HL-60 (cell line): ENCODE measurements at regions not wholly inside any gene's neighbourhood (a gene's known extent, or its start where the extent isn't known, plus 50 kb on each side); places are given as distances from the start of the nearest gene placed in this dataset.

Experiments used
- DNase-seq, 2 experiments: peaks; one replicate each; pipeline ENCODE4 v3.0.0-alpha.2; 2010 to 2020; ENCODE audit warnings: low read depth in 1 of 2, low spot score in 1 of 2
- H3K27ac ChIP-seq: fragments of 250-450 bp; sonication (Bioruptor Pico); replicated peaks from 2 replicates; pipeline ENCODE4 v1.5.1; 2020; ENCODE audit warnings: mild to moderate bottlenecking, moderate library complexity
- H3K27me3 ChIP-seq: fragments of 250-450 bp; sonication (Bioruptor Pico); 2 replicates; pipeline ENCODE4 v1.5.1; 2021; ENCODE audit warnings: mild to moderate bottlenecking, moderate library complexity; ENCODE audit not compliant: insufficient read depth, poor library complexity, severe bottlenecking
- H3K4me3 ChIP-seq: replicated peaks from 2 replicates; pipeline ENCODE4 v1.5.1; 2011; ENCODE audit warnings: mild to moderate bottlenecking, control low read depth, low read length; ENCODE audit not compliant: insufficient read depth
- GABPA ChIP-seq: IDR thresholded peaks from 2 replicates; pipeline ENCODE4 v1.6.1; 2012; ENCODE audit warnings: low read depth
- POLR2AphosphoS5 ChIP-seq: IDR thresholded peaks from 2 replicates; pipeline ENCODE4 v1.6.1; 2012; ENCODE audit warnings: low read depth
- SPI1 ChIP-seq: IDR thresholded peaks from 2 replicates; pipeline ENCODE4 v1.6.1; 2012; ENCODE audit warnings: low read depth, mild to moderate bottlenecking, borderline replicate concordance
- TF ChIP-seq, protein P1 (sequence below): IDR thresholded peaks from 2 replicates; pipeline ENCODE4 v1.6.1; 2012; ENCODE audit warnings: low read depth; ENCODE audit not compliant: insufficient replicate concordance
- TF ChIP-seq, protein P2 (sequence below): IDR thresholded peaks from one replicate; pipeline ENCODE4 v1.5.1; 2011; ENCODE audit warnings: low read length, control low read depth, inconsistent platforms; ENCODE audit not compliant: insufficient read depth

GRCh38 chr2:183229386-183229785 is 105.1 kb downstream of the NUP35 start:
- DNase-seq = no peak
- no peak overlapping the region for H3K27ac ChIP-seq
- no peak for TF ChIP-seq POLR2AphosphoS5
- no peak for TF ChIP-seq GABPA
- no peak for TF ChIP-seq SPI1

DNA sequence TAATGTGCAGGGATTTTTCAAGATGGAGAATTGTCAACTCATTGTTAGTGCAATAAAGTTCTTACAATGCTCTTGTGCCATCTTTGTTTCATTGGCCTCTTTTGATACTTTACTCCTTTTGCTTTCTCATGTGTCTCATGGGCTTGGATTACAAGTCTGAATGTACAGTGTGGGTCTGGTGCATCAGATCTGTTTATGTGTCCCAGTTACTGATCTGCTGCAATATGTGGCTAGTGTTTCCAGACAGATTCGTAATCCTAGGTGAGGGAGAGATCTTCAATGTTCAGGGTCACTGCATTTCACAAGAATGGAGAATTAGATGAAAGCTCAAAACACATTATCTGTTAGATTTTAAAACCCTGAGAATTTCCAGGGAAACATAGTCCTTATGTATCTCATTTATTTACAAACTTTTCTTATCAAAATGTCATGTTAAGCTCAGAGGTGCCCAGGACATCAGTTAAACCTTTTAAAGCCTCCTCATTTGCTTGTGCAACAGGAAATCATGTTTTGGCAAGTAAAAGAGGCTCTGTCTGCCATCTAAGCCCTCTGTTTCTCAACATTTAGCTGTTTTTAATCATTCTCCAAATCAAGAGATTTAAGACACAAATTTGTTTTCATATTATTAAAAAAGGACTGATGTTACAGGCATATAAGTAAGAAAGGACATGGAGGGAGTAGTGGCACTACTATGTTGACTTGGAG is 108.1 kb downstream of the NUP35 start:
- TF ChIP-seq GABPA = no peak
- no peak for TF ChIP-seq POLR2AphosphoS5
- TF ChIP-seq, protein P1, sequence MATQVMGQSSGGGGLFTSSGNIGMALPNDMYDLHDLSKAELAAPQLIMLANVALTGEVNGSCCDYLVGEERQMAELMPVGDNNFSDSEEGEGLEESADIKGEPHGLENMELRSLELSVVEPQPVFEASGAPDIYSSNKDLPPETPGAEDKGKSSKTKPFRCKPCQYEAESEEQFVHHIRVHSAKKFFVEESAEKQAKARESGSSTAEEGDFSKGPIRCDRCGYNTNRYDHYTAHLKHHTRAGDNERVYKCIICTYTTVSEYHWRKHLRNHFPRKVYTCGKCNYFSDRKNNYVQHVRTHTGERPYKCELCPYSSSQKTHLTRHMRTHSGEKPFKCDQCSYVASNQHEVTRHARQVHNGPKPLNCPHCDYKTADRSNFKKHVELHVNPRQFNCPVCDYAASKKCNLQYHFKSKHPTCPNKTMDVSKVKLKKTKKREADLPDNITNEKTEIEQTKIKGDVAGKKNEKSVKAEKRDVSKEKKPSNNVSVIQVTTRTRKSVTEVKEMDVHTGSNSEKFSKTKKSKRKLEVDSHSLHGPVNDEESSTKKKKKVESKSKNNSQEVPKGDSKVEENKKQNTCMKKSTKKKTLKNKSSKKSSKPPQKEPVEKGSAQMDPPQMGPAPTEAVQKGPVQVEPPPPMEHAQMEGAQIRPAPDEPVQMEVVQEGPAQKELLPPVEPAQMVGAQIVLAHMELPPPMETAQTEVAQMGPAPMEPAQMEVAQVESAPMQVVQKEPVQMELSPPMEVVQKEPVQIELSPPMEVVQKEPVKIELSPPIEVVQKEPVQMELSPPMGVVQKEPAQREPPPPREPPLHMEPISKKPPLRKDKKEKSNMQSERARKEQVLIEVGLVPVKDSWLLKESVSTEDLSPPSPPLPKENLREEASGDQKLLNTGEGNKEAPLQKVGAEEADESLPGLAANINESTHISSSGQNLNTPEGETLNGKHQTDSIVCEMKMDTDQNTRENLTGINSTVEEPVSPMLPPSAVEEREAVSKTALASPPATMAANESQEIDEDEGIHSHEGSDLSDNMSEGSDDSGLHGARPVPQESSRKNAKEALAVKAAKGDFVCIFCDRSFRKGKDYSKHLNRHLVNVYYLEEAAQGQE = no peak
- TF ChIP-seq, protein P2, sequence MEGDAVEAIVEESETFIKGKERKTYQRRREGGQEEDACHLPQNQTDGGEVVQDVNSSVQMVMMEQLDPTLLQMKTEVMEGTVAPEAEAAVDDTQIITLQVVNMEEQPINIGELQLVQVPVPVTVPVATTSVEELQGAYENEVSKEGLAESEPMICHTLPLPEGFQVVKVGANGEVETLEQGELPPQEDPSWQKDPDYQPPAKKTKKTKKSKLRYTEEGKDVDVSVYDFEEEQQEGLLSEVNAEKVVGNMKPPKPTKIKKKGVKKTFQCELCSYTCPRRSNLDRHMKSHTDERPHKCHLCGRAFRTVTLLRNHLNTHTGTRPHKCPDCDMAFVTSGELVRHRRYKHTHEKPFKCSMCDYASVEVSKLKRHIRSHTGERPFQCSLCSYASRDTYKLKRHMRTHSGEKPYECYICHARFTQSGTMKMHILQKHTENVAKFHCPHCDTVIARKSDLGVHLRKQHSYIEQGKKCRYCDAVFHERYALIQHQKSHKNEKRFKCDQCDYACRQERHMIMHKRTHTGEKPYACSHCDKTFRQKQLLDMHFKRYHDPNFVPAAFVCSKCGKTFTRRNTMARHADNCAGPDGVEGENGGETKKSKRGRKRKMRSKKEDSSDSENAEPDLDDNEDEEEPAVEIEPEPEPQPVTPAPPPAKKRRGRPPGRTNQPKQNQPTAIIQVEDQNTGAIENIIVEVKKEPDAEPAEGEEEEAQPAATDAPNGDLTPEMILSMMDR = no peak
- TF ChIP-seq SPI1 = no peak
- no peak for DNase-seq
- no peaks in the 10 kb centered on the region for H3K27me3 ChIP-seq
- no peak overlapping the region for H3K27ac ChIP-seq
- H3K4me3 ChIP-seq = no peak overlapping the region

More at GRCh38 chr2:183229386-183229785, 105.1 kb downstream of the NUP35 start:
- H3K27me3 ChIP-seq = no peaks in the 10 kb centered on the region
- H3K4me3 ChIP-seq = no peak overlapping the region

DNA sequence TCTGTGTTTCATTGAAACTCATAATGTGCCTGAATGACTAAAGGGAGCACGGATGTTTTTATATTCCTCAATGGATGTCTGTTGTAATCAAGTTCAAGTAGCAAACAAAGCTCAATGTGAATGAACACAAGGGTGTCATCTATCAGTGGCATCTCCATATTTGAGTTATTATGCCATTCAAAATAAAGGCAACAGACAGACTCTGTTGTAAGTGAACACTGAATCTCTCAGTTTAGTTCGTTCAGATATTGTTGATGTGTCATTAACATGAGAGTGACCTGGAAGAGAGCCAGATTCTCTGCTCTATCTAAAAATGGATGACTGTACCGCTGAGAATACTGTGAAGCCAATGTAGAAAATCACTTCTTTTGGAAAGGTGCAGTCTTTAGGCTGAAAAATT is 118.7 kb downstream of the NUP35 start:
- H3K27me3 ChIP-seq = no peaks in the 10 kb centered on the region
- DNase-seq = no peak
- TF ChIP-seq, protein P1 = no peak
- TF ChIP-seq, protein P2 = no peak
- TF ChIP-seq POLR2AphosphoS5 (no peak), SPI1 (no peak), GABPA (no peak)
- no peak overlapping the region for H3K27ac ChIP-seq
- H3K4me3 ChIP-seq = no peak overlapping the region

GRCh38 chr2:183243758-183244157 is 119.5 kb downstream of the NUP35 start:
- no peak for DNase-seq
- no peak overlapping the region for H3K4me3 ChIP-seq

More at GRCh38 chr2:183243758-183244157, 119.5 kb downstream of the NUP35 start:
- Histone ChIP-seq H3K27ac (no peak overlapping the region), H3K27me3 (no peaks in the 10 kb centered on the region)
- TF ChIP-seq, protein P1 = no peak
- TF ChIP-seq SPI1 (no peak), POLR2AphosphoS5 (no peak), GABPA (no peak)
- TF ChIP-seq, protein P2 = no peak
